Epithelial cell of esophagus (primary cell): ENCODE measurements at regions not wholly inside any gene's neighbourhood (a gene's known extent, or its start where the extent isn't known, plus 50 kb on each side); places are given as distances from the start of the nearest gene placed in this dataset.

ENCODE experiments used
- DNase-seq: peaks from one replicate; pipeline ENCODE4 v3.0.0; 2010; ENCODE audit warnings: low read depth
- H3K4me3 ChIP-seq: 2 replicates; pipeline ENCODE4 v1.5.1; 2011; ENCODE audit warnings: mild to moderate bottlenecking, low read length, control low read depth
- CTCF ChIP-seq: IDR thresholded peaks from 2 replicates; pipeline ENCODE4 v1.5.1; 2011; ENCODE audit warnings: low read depth, mild to moderate bottlenecking, low read length, control low read depth, inconsistent platforms; ENCODE audit not compliant: insufficient read depth; ENCODE audit errors: missing control alignments

- DNase-seq: no peak
- H3K4me3 ChIP-seq: no peak overlapping the region
- TF ChIP-seq CTCF: no peak
Observed at GRCh38 chr4:64503945-64504675, 94.9 kb upstream of the TECRL start.

GRCh38 chr4:64503416-64503815, 94.2 kb upstream of the TECRL start:
- no peak for DNase-seq

GRCh38 chr4:64497491-64497890, 88.2 kb upstream of the TECRL start:
- no peak overlapping the region for H3K4me3 ChIP-seq
- no peak for TF ChIP-seq CTCF
- no peak for DNase-seq

More at GRCh38 chr4:64503416-64503815, 94.2 kb upstream of the TECRL start:
- no peak overlapping the region for H3K4me3 ChIP-seq
- no peak for TF ChIP-seq CTCF

- no peak overlapping the region for H3K4me3 ChIP-seq
- DNase-seq: no peak
- no peak for TF ChIP-seq CTCF
Observed at GRCh38 chr4:64495946-64496345, 86.7 kb upstream of the TECRL start.

- TF ChIP-seq CTCF: no peak
- DNase-seq: no peak
- no peak overlapping the region for H3K4me3 ChIP-seq
Observed at GRCh38 chr4:64489628-64490027, 80.4 kb upstream of the TECRL start.

GRCh38 chr4:64479338-64479737, 70.1 kb upstream of the TECRL start:
- TF ChIP-seq CTCF: no peak
- H3K4me3 ChIP-seq: no peak overlapping the region
- no peak for DNase-seq

GRCh38 chr4:64477127-64477526, 67.9 kb upstream of the TECRL start:
- no peak for TF ChIP-seq CTCF
- no peak for DNase-seq
- no peak overlapping the region for H3K4me3 ChIP-seq
